B cell (primary cell): ENCODE measurements at regions not wholly inside any gene's neighbourhood (a gene's known extent, or its start where the extent isn't known, plus 50 kb on each side); places are given as distances from the start of the nearest gene placed in this dataset.

ENCODE experiments used
- ATAC-seq: fragments of 200-7000 bp; cut with Tn5 transposase; one replicate; pipeline ENCODE4 v1.10.0; 2021; ENCODE audit warnings: low read depth, mild to moderate bottlenecking, moderate number of reproducible peaks, moderate library complexity
- CTCF ChIA-PET: fragments of 350-600 bp; sonication (Branson Sonifier 250); formaldehyde crosslinking; loops from one replicate; lab custom pipeline; 2021; ENCODE audit warnings: antibody characterized with exemption, inconsistent platforms; lab: Charles Lee
- POLR2A ChIA-PET: fragments of 350-600 bp; sonication (Branson Sonifier 250); formaldehyde crosslinking; loops from one replicate; lab custom pipeline; 2021; ENCODE audit warnings: antibody characterized with exemption; lab: Charles Lee
- DNase-seq: peaks from one replicate; pipeline ENCODE4 v3.0.0; 2013
- H2AFZ ChIP-seq: 2 replicates; pipeline ENCODE4 v1.6.1; 2012; ENCODE audit warnings: mild to moderate bottlenecking, low read depth, low read length; ENCODE audit not compliant: insufficient read depth, poor library complexity, severe bottlenecking
- H3K27ac ChIP-seq, 2 donors: 1 replicate in 1 of 2; 2 replicates in 1 of 2; pipeline ENCODE4 v1.5.1; 2012 to 2013; ENCODE audit warnings: low read length in 2 of 2, mild to moderate bottlenecking in 2 of 2, moderate library complexity in 1 of 2
- H3K27me3 ChIP-seq, 4 experiments: fragments of 200-600 bp in 1 of 4; sonication (generic) in 1 of 4; replicated peaks in 1 of 4; 1 replicate in 2 of 4; 2 replicates in 2 of 4; pipeline versions ENCODE4 v1.6.1 to v1.7.0; 2013 to 2016; ENCODE audit warnings: low read length in 3 of 4, mild to moderate bottlenecking in 2 of 4, mixed read lengths in 1 of 4, moderate library complexity in 1 of 4; ENCODE audit not compliant: insufficient read depth in 4 of 4, control insufficient read depth in 3 of 4; ENCODE audit errors: control extremely low read depth in 1 of 4
- H3K36me3 ChIP-seq, 2 experiments: replicated peaks in 1 of 2; 1 replicate in 1 of 2; 2 replicates in 1 of 2; pipeline versions ENCODE4 v1.6.1 to v1.7.1; 2013; ENCODE audit warnings: low read length in 1 of 2; ENCODE audit not compliant: insufficient read depth in 2 of 2, control insufficient read depth in 1 of 2; ENCODE audit errors: control extremely low read depth in 1 of 2, extremely low read depth in 1 of 2
- H3K4me1 ChIP-seq, 2 donors: fragments of 200-600 bp in 1 of 2; sonication (generic) in 1 of 2; 1 replicate in 1 of 2; 2 replicates in 1 of 2; pipeline versions ENCODE4 v1.5.1 to v1.6.1; 2013 to 2017; ENCODE audit warnings: low read length in 2 of 2; ENCODE audit not compliant: control insufficient read depth in 2 of 2, insufficient read depth in 2 of 2
- H3K4me2 ChIP-seq: replicated peaks from 2 replicates; pipeline ENCODE3; 2012; ENCODE audit warnings: mild to moderate bottlenecking, low read depth, low read length; ENCODE audit not compliant: poor library complexity, severe bottlenecking
- H3K4me3 ChIP-seq, 5 experiments: fragments of 200-600 bp in 1 of 5; sonication (generic) in 1 of 5; 1 replicate in 3 of 5; 2 replicates in 2 of 5; pipeline versions ENCODE4 v1.5.1 to v1.7.0; 2011 to 2016; ENCODE audit warnings: low read length in 4 of 5, mild to moderate bottlenecking in 4 of 5, low read depth in 2 of 5, control low read depth in 1 of 5, moderate library complexity in 1 of 5; ENCODE audit not compliant: insufficient read depth in 1 of 5; ENCODE audit errors: control extremely low read depth in 1 of 5, extremely low read depth in 1 of 5
- H3K79me2 ChIP-seq: fragments of 200-600 bp; sonication (generic); one replicate; pipeline ENCODE4 v1.6.0; 2016; ENCODE audit warnings: low read length; ENCODE audit not compliant: control insufficient read depth, insufficient read depth
- H3K9ac ChIP-seq: fragments of 200-600 bp; sonication (generic); 2 replicates; pipeline ENCODE4 v1.6.1; 2017; ENCODE audit warnings: mild to moderate bottlenecking, low read length, moderate library complexity
- H3K9me3 ChIP-seq, 3 donors: one replicate each; pipeline versions ENCODE4 v1.6.1 to v1.7.1; 2013; ENCODE audit warnings: low read length in 2 of 3; ENCODE audit not compliant: control insufficient read depth in 2 of 3, insufficient read depth in 1 of 3; ENCODE audit errors: control extremely low read depth in 1 of 3
- H4K20me1 ChIP-seq: 2 replicates; pipeline ENCODE4 v1.6.0; 2012; ENCODE audit warnings: mild to moderate bottlenecking, low read length; ENCODE audit not compliant: insufficient read depth, control insufficient read depth, poor library complexity, severe bottlenecking
- H3K27ac Mint-ChIP-seq: one replicate; pipeline ENCODE4 v1.8.0; 2021; ENCODE audit warnings: mixed read lengths
- H3K27me3 Mint-ChIP-seq: one replicate; pipeline ENCODE4 v1.8.0; 2021; ENCODE audit warnings: mixed read lengths
- H3K4me1 Mint-ChIP-seq: one replicate; pipeline ENCODE4 v1.8.0; 2021; ENCODE audit warnings: mixed read lengths
- H3K4me3 Mint-ChIP-seq: one replicate; pipeline ENCODE4 v1.8.0; 2021; ENCODE audit warnings: mixed read lengths
- H3K9me3 Mint-ChIP-seq: one replicate; pipeline ENCODE4 v1.8.0; 2022; ENCODE audit warnings: mixed read lengths; ENCODE audit not compliant: insufficient read depth
- CTCF ChIP-seq: fragments of 200-600 bp; IDR thresholded peaks from one replicate; pipeline ENCODE4 v1.8.0; 2022; ENCODE audit warnings: antibody characterized with exemption, mild to moderate bottlenecking
- EZH2 ChIP-seq: IDR thresholded peaks from 2 replicates; pipeline ENCODE4 v1.6.1; 2012; ENCODE audit warnings: borderline replicate concordance, low read depth, mild to moderate bottlenecking, moderate library complexity, low read length; ENCODE audit not compliant: insufficient read depth, poor library complexity, severe bottlenecking
- WGBS: methylation state at CpG from one replicate; pipeline ENCODE4 v1.1.5; 2013; ENCODE audit warnings: missing lambda C conversion rate; ENCODE audit not compliant: insufficient coverage; 5-methylcytosine and 5-hydroxymethylcytosine counted together
- intact Hi-C: fragments of 100-400 bp; cut with micrococcal nuclease; formaldehyde crosslinking; loops from one replicate; pipeline ENCODE4 v1.10.0; 2022

GRCh38 chr4:134636338-134637051 lies 434.9 kb upstream of the PABPC4L start:
- 90% methylated on average over 3 of the region's 7 CpGs for WGBS
- H2AFZ ChIP-seq = no peak overlapping the region

More at GRCh38 chr4:134636338-134637051, 434.9 kb upstream of the PABPC4L start:
- TF ChIP-seq CTCF (no peak), EZH2 (no peak)
- H3K27ac Mint-ChIP-seq = no peak overlapping the region
- Histone ChIP-seq H3K9ac (no peak overlapping the region), H3K4me2 (no peak overlapping the region), H4K20me1 (no peaks in the 10 kb centered on the region), H3K4me1 (no peaks in the 10 kb centered on the region), H3K27me3 (no peaks in the 10 kb centered on the region), H3K4me3 (no peak overlapping the region), H3K27ac (no peak overlapping the region), H3K9me3 (no peaks in the 10 kb centered on the region), H3K36me3 (no peaks in the 10 kb centered on the region), H3K79me2 (no peaks in the 10 kb centered on the region)
- ATAC-seq (no peak), DNase-seq (no peak)
- POLR2A ChIA-PET = no interaction called here
- intact Hi-C loops = no loop called here
- H3K9me3 Mint-ChIP-seq = no peaks in the 10 kb centered on the region
- no peaks in the 10 kb centered on the region for H3K4me1 Mint-ChIP-seq
- H3K4me3 Mint-ChIP-seq = no peak overlapping the region
- CTCF ChIA-PET = no interaction called here
- no peaks in the 10 kb centered on the region for H3K27me3 Mint-ChIP-seq
